Peyer's patch (tissue), 4 donors: ENCODE measurements at regions not wholly inside any gene's neighbourhood (a gene's known extent, or its start where the extent isn't known, plus 50 kb on each side); places are given as distances from the start of the nearest gene placed in this dataset.

Experiments used
- CTCF ChIP-seq, 6 experiments: fragments of 450-650 bp in 4 of 6; fragments of 200-600 bp in 2 of 6; sonication (generic) in 1 of 6; IDR thresholded peaks; one replicate each; pipeline ENCODE4 v1.5.1; 2017 to 2019; ENCODE audit warnings: antibody characterized with exemption in 6 of 6, mild to moderate bottlenecking in 3 of 6, moderate library complexity in 1 of 6
- POLR2A ChIP-seq, 2 donors: fragments of 450-650 bp; IDR thresholded peaks; one replicate each; pipeline ENCODE4 v1.5.1; 2017; ENCODE audit warnings: antibody characterized with exemption in 2 of 2, mild to moderate bottlenecking in 2 of 2, moderate library complexity in 2 of 2

DNA sequence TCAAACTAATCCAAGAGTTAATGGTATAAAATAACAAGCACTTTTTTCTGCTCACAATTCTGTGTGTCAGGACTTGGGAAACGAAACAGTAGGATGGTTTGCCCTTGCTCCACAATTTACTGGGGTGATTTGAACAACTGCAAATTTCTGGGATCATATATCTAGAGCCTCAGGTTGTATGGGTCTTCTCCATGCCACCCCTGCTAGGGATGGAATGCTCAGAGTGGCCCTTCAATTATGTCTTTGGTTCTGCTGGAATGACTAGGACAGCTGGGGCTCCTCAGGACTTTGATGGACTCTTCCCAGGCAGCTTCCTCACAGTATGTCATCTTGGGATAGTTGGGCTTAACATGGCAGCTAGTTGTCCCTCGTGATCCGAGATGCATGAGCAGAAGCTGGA, 223.0 kb upstream of the ANO5 start:
- TF ChIP-seq CTCF (IDR thresholded peaks at IDR 0.05) (no peak), POLR2A (IDR thresholded peaks at IDR 0.05) (no peak)
